Omental fat pad (tissue), 3 donors: ENCODE measurements at regions not wholly inside any gene's neighbourhood (a gene's known extent, or its start where the extent isn't known, plus 50 kb on each side); places are given as distances from the start of the nearest gene placed in this dataset.
A peak's percentile ranks its signal among the peaks of the same experiment; 100 is the strongest.

Experiments
- ATAC-seq: fragments of 150-250 bp; one replicate; pipeline ENCODE4 v1.9.1; 2016; ENCODE audit warnings: mild to moderate bottlenecking, moderate library complexity; ENCODE audit not compliant: low FRiP score
- DNase-seq: peaks from one replicate; pipeline ENCODE4 v3.0.0-alpha.2; 2019; ENCODE audit warnings: low spot score
- CTCF ChIP-seq, 3 donors: fragments of 450-650 bp; IDR thresholded peaks; one replicate each; pipeline ENCODE4 v1.5.1; 2016 to 2017; ENCODE audit warnings: antibody characterized with exemption in 3 of 3, mild to moderate bottlenecking in 3 of 3, moderate library complexity in 2 of 3

- ATAC-seq = no peak
Measured at GRCh38 chr1:113185463-113186104, 112.6 kb downstream of the LRIG2 start.

GRCh38 chr1:113190078-113190477 is 117.1 kb downstream of the LRIG2 start:
- DNase-seq (no peak), ATAC-seq (no peak)
- TF ChIP-seq CTCF (IDR thresholded peaks at IDR 0.05) = no peak

More at GRCh38 chr1:113185463-113186104, 112.6 kb downstream of the LRIG2 start:
- DNase-seq = no peak
- TF ChIP-seq CTCF (IDR thresholded peaks at IDR 0.05) = no peak

DNA sequence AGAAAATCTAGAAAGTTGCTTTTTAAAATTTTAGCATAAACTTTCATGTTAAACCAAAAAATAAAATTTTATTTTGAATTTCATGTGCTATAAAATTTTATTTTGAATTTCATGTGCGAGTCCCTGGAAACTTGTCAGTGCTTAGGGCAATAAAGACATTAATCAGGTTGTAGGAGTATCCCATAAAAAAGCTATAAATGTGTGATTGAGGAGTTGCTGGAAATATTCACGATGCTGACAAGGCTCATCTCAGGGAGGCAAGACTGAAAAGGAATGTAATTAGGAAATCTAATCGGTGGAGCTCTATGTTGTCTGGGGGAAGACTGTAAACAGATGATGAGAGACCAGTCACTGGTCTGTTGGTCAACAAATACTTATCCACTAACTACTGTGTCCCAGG is 117.9 kb downstream of the LRIG2 start:
- ATAC-seq (no peak), DNase-seq (no peak)
- no peak for TF ChIP-seq CTCF (IDR thresholded peaks at IDR 0.05)

GRCh38 chr1:113191579-113192076 is 118.6 kb downstream of the LRIG2 start:
- no peak for DNase-seq
- no peak for TF ChIP-seq CTCF (IDR thresholded peaks at IDR 0.05)
- ATAC-seq = peak; percentile 26

- ATAC-seq = no peak
- no peak for TF ChIP-seq CTCF (IDR thresholded peaks at IDR 0.05)
- no peak for DNase-seq
Measured at GRCh38 chr1:113192242-113192641, 119.2 kb downstream of the LRIG2 start.

- DNase-seq (no peak), ATAC-seq (no peak)
- TF ChIP-seq CTCF (IDR thresholded peaks at IDR 0.05) = no peak
Measured at GRCh38 chr1:113192980-113193379, 120.0 kb downstream of the LRIG2 start.
